ENCODE measurements at regions not wholly inside any gene's neighbourhood (a gene's known extent, or its start where the extent isn't known, plus 50 kb on each side); places are given as distances from the start of the nearest gene placed in this dataset.

- TF ChIP-seq CTCF (conservative IDR thresholded peaks at IDR 0.05; ENCODE audit: low read depth in 2 of 2), result no peak
- no peak for TF ChIP-seq STAT1 (IDR thresholded peaks at IDR 0.05; ENCODE audit: unreplicated experiment)
- TF ChIP-seq EZH2phosphoT487 (IDR thresholded peaks at IDR 0.05; ENCODE audit: unreplicated experiment), result no peak
- TF ChIP-seq POLR2AphosphoS5 (IDR thresholded peaks at IDR 0.05; ENCODE audit: low read depth), result no peak
- TF ChIP-seq EZH2 (IDR thresholded peaks at IDR 0.05; ENCODE audit: low read depth, unreplicated experiment), result no peak
- no peak for TF ChIP-seq ZNF114 (CRISPR knock-in tag; IDR thresholded peaks at IDR 0.05)
- TF ChIP-seq ETS1 (IDR thresholded peaks at IDR 0.05), result no peak
- TF ChIP-seq CREB1 (CRISPR knock-in tag; IDR thresholded peaks at IDR 0.05; ENCODE audit: low read depth), result no peak
- no peak for TF ChIP-seq REST (IDR thresholded peaks at IDR 0.05; ENCODE audit: unreplicated experiment)
- TF ChIP-seq ZNF331 (CRISPR knock-in tag; IDR thresholded peaks at IDR 0.05; ENCODE audit: low read depth), result no peak
- no peak for TF ChIP-seq JUNB (IDR thresholded peaks at IDR 0.05; ENCODE audit: unreplicated experiment)
These were observed 1515.2 kb downstream of the PLA2G4A start for GRCh38 chr1:188343914-188344313.

Measured in GM23338 (cell line).